GM23338 (cell line): ENCODE measurements at regions not wholly inside any gene's neighbourhood (a gene's known extent, or its start where the extent isn't known, plus 50 kb on each side); places are given as distances from the start of the nearest gene placed in this dataset.

ENCODE experiments used
- ATAC-seq: fragments of 200-7000 bp; cut with Tn5 transposase; 3 replicates; pipeline ENCODE4 v1.9.1; 2020
- DNase-seq: peaks from one replicate; pipeline ENCODE4 v3.0.0-alpha.2; 2015; ENCODE audit warnings: low spot score
- H2AFZ ChIP-seq: fragments of 200-600 bp; sonication (generic); 2 replicates; pipeline ENCODE4 v1.8.0; 2016; ENCODE audit warnings: antibody characterized with exemption, mild to moderate bottlenecking, moderate library complexity
- H3F3A ChIP-seq: fragments of 200-600 bp; sonication (generic); replicated peaks from 2 replicates; pipeline ENCODE4 v1.8.0; 2017; ENCODE audit warnings: antibody characterized with exemption, mixed run types, low read depth
- H3K27ac ChIP-seq: fragments of 200-600 bp; sonication (generic); 2 replicates; pipeline ENCODE4 v1.6.1; 2016; ENCODE audit warnings: low read depth
- H3K27me3 ChIP-seq: fragments of 200-600 bp; sonication (generic); 2 replicates; pipeline ENCODE4 v1.8.0; 2016; ENCODE audit warnings: mild to moderate bottlenecking, mixed run types, moderate library complexity; ENCODE audit not compliant: insufficient read depth
- H3K36me3 ChIP-seq: fragments of 200-600 bp; sonication (generic); 2 replicates; pipeline ENCODE4 v1.8.0; 2016; ENCODE audit warnings: mild to moderate bottlenecking; ENCODE audit not compliant: insufficient read depth
- H3K4me1 ChIP-seq: fragments of 200-600 bp; sonication (generic); 2 replicates; pipeline ENCODE4 v1.8.0; 2016; ENCODE audit warnings: mild to moderate bottlenecking, moderate library complexity; ENCODE audit not compliant: insufficient read depth
- H3K4me2 ChIP-seq: fragments of 200-600 bp; sonication (generic); 2 replicates; pipeline ENCODE4 v1.7.1; 2017; ENCODE audit warnings: mixed run types
- H3K4me3 ChIP-seq: fragments of 200-600 bp; sonication (generic); 2 replicates; pipeline ENCODE4 v1.6.1; 2016; ENCODE audit warnings: mixed run types
- H3K79me2 ChIP-seq: fragments of 200-600 bp; sonication (generic); replicated peaks from 2 replicates; pipeline ENCODE4 v1.8.0; 2017; ENCODE audit warnings: mild to moderate bottlenecking; ENCODE audit not compliant: insufficient read depth
- H3K9me2 ChIP-seq: fragments of 200-600 bp; sonication (generic); 2 replicates; pipeline ENCODE4 v1.8.0; 2017; ENCODE audit not compliant: insufficient read depth
- H4K20me1 ChIP-seq: fragments of 200-600 bp; sonication (generic); replicated peaks from 2 replicates; pipeline ENCODE4 v1.8.0; 2017; ENCODE audit warnings: mild to moderate bottlenecking; ENCODE audit not compliant: insufficient read depth
- H3K27ac Mint-ChIP-seq: 2 replicates; pipeline ENCODE4 v1.8.0; 2020; ENCODE audit warnings: inconsistent platforms, mild to moderate bottlenecking, moderate library complexity, mixed read lengths
- H3K27me3 Mint-ChIP-seq: 3 replicates; pipeline ENCODE4 v1.8.0; 2022; ENCODE audit warnings: low read depth, mild to moderate bottlenecking, moderate library complexity, mixed read lengths, inconsistent platforms; ENCODE audit not compliant: insufficient read depth, poor library complexity
- H3K36me3 Mint-ChIP-seq: 3 replicates; pipeline ENCODE4 v1.8.0; 2021; ENCODE audit warnings: low read depth, mild to moderate bottlenecking, inconsistent platforms, moderate library complexity, mixed read lengths
- H3K4me1 Mint-ChIP-seq: 3 replicates; pipeline ENCODE4 v1.8.0; 2020; ENCODE audit warnings: mild to moderate bottlenecking, inconsistent platforms, mixed read lengths
- H3K4me3 Mint-ChIP-seq: 3 replicates; pipeline ENCODE4 v1.8.0; 2021; ENCODE audit warnings: moderate library complexity, mild to moderate bottlenecking, inconsistent platforms, mixed read lengths
- H3K9me3 Mint-ChIP-seq: 3 replicates; pipeline ENCODE4 v1.8.0; 2020; ENCODE audit warnings: moderate library complexity, mild to moderate bottlenecking, inconsistent platforms, mixed read lengths
- CREB1 ChIP-seq: fragments of 250-450 bp; sonication (Bioruptor Pico); IDR thresholded peaks from 2 replicates; pipeline ENCODE4 v1.5.0; 2020; ENCODE audit warnings: low read depth, mild to moderate bottlenecking, moderate library complexity
- CTCF ChIP-seq, 2 experiments: fragments of 200-600 bp in 1 of 2; sonication (generic) in 1 of 2; conservative IDR thresholded peaks; 2 replicates each; pipeline versions ENCODE4 v1.5.1 to v1.6.1; 2016 to 2017; ENCODE audit warnings: antibody characterized with exemption in 2 of 2, low read depth in 2 of 2, mild to moderate bottlenecking in 2 of 2, moderate library complexity in 1 of 2
- EZH2 ChIP-seq: fragments of 200-600 bp; sonication (generic); IDR thresholded peaks from one replicate; pipeline ENCODE4 v1.8.0; 2017; ENCODE audit warnings: antibody characterized with exemption, mild to moderate bottlenecking, low read depth; ENCODE audit not compliant: unreplicated experiment
- EZH2phosphoT487 ChIP-seq: fragments of 200-600 bp; sonication (generic); IDR thresholded peaks from one replicate; pipeline ENCODE4 v1.8.1; 2018; ENCODE audit warnings: antibody characterized with exemption; ENCODE audit not compliant: unreplicated experiment
- JUNB ChIP-seq: IDR thresholded peaks from one replicate; pipeline ENCODE4 v1.6.1; 2016; ENCODE audit warnings: antibody characterized with exemption; ENCODE audit not compliant: unreplicated experiment
- NANOG ChIP-seq: IDR thresholded peaks from 2 replicates; pipeline ENCODE4 v1.6.1; 2016; ENCODE audit warnings: antibody characterized with exemption, borderline replicate concordance
- POLR2AphosphoS5 ChIP-seq: IDR thresholded peaks from 2 replicates; pipeline ENCODE4 v1.6.1; 2016; ENCODE audit warnings: antibody characterized with exemption, low read depth
- STAT1 ChIP-seq: IDR thresholded peaks from one replicate; pipeline ENCODE4 v1.6.1; 2016; ENCODE audit warnings: antibody characterized with exemption; ENCODE audit not compliant: unreplicated experiment
- ZNF114 ChIP-seq: fragments of 250-450 bp; sonication (Bioruptor Pico); IDR thresholded peaks from 2 replicates; pipeline ENCODE4 v1.5.0; 2020; ENCODE audit warnings: mild to moderate bottlenecking, moderate library complexity
- ZNF331 ChIP-seq: fragments of 250-450 bp; sonication (Bioruptor Pico); IDR thresholded peaks from 2 replicates; pipeline ENCODE4 v1.5.0; 2020; ENCODE audit warnings: low read depth, mild to moderate bottlenecking, moderate library complexity
- ZNF462 ChIP-seq: fragments of 250-450 bp; sonication (Bioruptor Pico); IDR thresholded peaks from 2 replicates; pipeline ENCODE4 v1.5.0; 2020; ENCODE audit warnings: mild to moderate bottlenecking, moderate library complexity
- TF ChIP-seq, protein P1 (sequence below): IDR thresholded peaks from one replicate; pipeline ENCODE4 v1.6.1; 2018; ENCODE audit warnings: antibody characterized with exemption; ENCODE audit not compliant: unreplicated experiment

DNA sequence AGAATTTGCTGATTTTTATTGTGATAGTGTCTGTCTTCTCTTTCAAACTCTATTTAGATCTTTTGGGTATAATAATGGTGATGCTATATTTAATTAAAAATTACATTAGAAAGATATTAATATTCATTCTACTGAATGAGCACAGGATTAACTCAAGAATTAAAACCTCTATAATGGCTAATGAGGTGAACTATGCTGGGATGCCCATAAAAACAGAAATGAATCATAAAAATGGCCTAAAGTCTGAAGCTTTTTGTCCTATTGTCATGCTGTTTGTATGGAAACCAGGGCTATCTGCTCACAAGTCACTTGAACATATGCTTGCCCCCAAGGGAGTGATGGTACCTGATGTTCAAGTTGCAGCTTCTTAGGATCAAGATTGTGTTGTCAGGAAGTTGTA is 76.2 kb upstream of the ICA1 start:
- Histone ChIP-seq H3K4me2 (no peak overlapping the region), H3K4me3 (no peak overlapping the region), H3K36me3 (no peaks in the 10 kb centered on the region), H3F3A (no peaks in the 10 kb centered on the region), H3K9me2 (peaks cover 8% of the 10 kb centered on the region; the same call in 1 of the 2 replicates), H3K27me3 (no peaks in the 10 kb centered on the region), H3K79me2 (no peaks in the 10 kb centered on the region), H3K27ac (no peak overlapping the region), H3K4me1 (no peaks in the 10 kb centered on the region), H4K20me1 (no peaks in the 10 kb centered on the region), H2AFZ (no peak overlapping the region)
- ATAC-seq (no peak), DNase-seq (no peak)
- peaks cover 8% of the 10 kb centered on the region for H3K4me1 Mint-ChIP-seq
- H3K36me3 Mint-ChIP-seq, result no peaks in the 10 kb centered on the region
- H3K4me3 Mint-ChIP-seq, result no peak overlapping the region
- TF ChIP-seq NANOG, result no peak
- no peak overlapping the region for H3K27ac Mint-ChIP-seq
- H3K27me3 Mint-ChIP-seq, result no peaks in the 10 kb centered on the region
- H3K9me3 Mint-ChIP-seq, result no peaks in the 10 kb centered on the region

- peaks cover 11% of the 10 kb centered on the region; the same call in 1 of the 2 replicates for H3K36me3 ChIP-seq
- H3K27me3 ChIP-seq, result no peaks in the 10 kb centered on the region
- H3K27ac ChIP-seq, result no peak overlapping the region
- ATAC-seq (no peak), DNase-seq (no peak)
- H3K9me3 Mint-ChIP-seq, result peaks cover 27% of the 10 kb centered on the region
- no peak overlapping the region for H2AFZ ChIP-seq
- H3K4me3 ChIP-seq, result no peak overlapping the region
- H3K27ac Mint-ChIP-seq, result no peak overlapping the region
- peaks cover 8% of the 10 kb centered on the region for H3K4me1 Mint-ChIP-seq
- no peaks in the 10 kb centered on the region for H4K20me1 ChIP-seq
- no peak overlapping the region for H3K4me3 Mint-ChIP-seq
- peaks cover 2% of the 10 kb centered on the region; the same call in 1 of the 2 replicates for H3K9me2 ChIP-seq
- H3K27me3 Mint-ChIP-seq, result no peaks in the 10 kb centered on the region
- no peaks in the 10 kb centered on the region for H3K4me1 ChIP-seq
- H3K79me2 ChIP-seq, result no peaks in the 10 kb centered on the region
- H3K36me3 Mint-ChIP-seq, result peaks cover 28% of the 10 kb centered on the region
- no peak overlapping the region for H3K4me2 ChIP-seq
- H3F3A ChIP-seq, result no peaks in the 10 kb centered on the region
- TF ChIP-seq POLR2AphosphoS5 (no peak), CREB1 (CRISPR knock-in tag) (no peak), CTCF (conservative IDR thresholded peaks at IDR 0.05; ENCODE audit: low read depth in 2 of 2) (no peak), ZNF462 (CRISPR knock-in tag) (no peak), NANOG (no peak), EZH2phosphoT487 (no peak), JUNB (no peak), EZH2 (no peak), ZNF331 (CRISPR knock-in tag) (no peak), STAT1 (no peak), ZNF114 (CRISPR knock-in tag) (no peak)
- TF ChIP-seq, protein P1, sequence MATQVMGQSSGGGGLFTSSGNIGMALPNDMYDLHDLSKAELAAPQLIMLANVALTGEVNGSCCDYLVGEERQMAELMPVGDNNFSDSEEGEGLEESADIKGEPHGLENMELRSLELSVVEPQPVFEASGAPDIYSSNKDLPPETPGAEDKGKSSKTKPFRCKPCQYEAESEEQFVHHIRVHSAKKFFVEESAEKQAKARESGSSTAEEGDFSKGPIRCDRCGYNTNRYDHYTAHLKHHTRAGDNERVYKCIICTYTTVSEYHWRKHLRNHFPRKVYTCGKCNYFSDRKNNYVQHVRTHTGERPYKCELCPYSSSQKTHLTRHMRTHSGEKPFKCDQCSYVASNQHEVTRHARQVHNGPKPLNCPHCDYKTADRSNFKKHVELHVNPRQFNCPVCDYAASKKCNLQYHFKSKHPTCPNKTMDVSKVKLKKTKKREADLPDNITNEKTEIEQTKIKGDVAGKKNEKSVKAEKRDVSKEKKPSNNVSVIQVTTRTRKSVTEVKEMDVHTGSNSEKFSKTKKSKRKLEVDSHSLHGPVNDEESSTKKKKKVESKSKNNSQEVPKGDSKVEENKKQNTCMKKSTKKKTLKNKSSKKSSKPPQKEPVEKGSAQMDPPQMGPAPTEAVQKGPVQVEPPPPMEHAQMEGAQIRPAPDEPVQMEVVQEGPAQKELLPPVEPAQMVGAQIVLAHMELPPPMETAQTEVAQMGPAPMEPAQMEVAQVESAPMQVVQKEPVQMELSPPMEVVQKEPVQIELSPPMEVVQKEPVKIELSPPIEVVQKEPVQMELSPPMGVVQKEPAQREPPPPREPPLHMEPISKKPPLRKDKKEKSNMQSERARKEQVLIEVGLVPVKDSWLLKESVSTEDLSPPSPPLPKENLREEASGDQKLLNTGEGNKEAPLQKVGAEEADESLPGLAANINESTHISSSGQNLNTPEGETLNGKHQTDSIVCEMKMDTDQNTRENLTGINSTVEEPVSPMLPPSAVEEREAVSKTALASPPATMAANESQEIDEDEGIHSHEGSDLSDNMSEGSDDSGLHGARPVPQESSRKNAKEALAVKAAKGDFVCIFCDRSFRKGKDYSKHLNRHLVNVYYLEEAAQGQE, result no peak
These were observed 81.6 kb upstream of the ICA1 start for GRCh38 chr7:8343556-8343955.
